Upper lobe of left lung (tissue), 6 donors: ENCODE measurements at regions not wholly inside any gene's neighbourhood (a gene's known extent, or its start where the extent isn't known, plus 50 kb on each side); places are given as distances from the start of the nearest gene placed in this dataset.

Experiments used
- ATAC-seq, 2 donors: fragments of 200-7000 bp; cut with Tn5 transposase; one replicate each; pipeline ENCODE4 v1.9.1; 2022; ENCODE audit warnings: mild to moderate bottlenecking in 2 of 2, moderate library complexity in 2 of 2; ENCODE audit not compliant: low FRiP score in 2 of 2
- DNase-seq, 2 donors: peaks; one replicate each; pipeline ENCODE4 v3.0.0-alpha.2; 2019 to 2020
- H3K27ac ChIP-seq, 4 donors: fragments of 200-600 bp; sonication (generic); one replicate each; pipeline ENCODE4 v1.5.1; 2016 to 2019
- H3K27me3 ChIP-seq, 4 donors: fragments of 200-600 bp; sonication (generic); one replicate each; pipeline ENCODE4 v1.5.1; 2017 to 2019
- H3K36me3 ChIP-seq, 4 donors: fragments of 200-600 bp; sonication (generic); one replicate each; pipeline ENCODE4 v1.5.1; 2016 to 2019
- H3K4me1 ChIP-seq, 4 donors: fragments of 200-600 bp; sonication (generic); one replicate each; pipeline ENCODE4 v1.5.1; 2018 to 2019
- H3K4me3 ChIP-seq, 4 donors: fragments of 200-600 bp; sonication (generic); one replicate each; pipeline ENCODE4 v1.5.1; 2017 to 2019; ENCODE audit warnings: mild to moderate bottlenecking in 2 of 4, moderate library complexity in 1 of 4
- H3K9me3 ChIP-seq, 4 donors: fragments of 200-600 bp; sonication (generic); one replicate each; pipeline ENCODE4 v1.5.1; 2018 to 2019
- EP300 ChIP-seq, 4 donors: sonication (generic); formaldehyde crosslinking; IDR thresholded peaks; one replicate each; pipeline ENCODE4 v1.5.1; 2017; ENCODE audit warnings: antibody characterized with exemption in 4 of 4, control low read depth in 2 of 4
- POLR2A ChIP-seq, 4 donors: fragments of 450-650 bp; IDR thresholded peaks; one replicate each; pipeline ENCODE4 v1.5.1; 2016 to 2017; ENCODE audit warnings: antibody characterized with exemption in 4 of 4, mild to moderate bottlenecking in 2 of 4
- POLR2AphosphoS5 ChIP-seq, 2 donors: sonication (generic); formaldehyde crosslinking; IDR thresholded peaks; one replicate each; pipeline ENCODE4 v1.5.1; 2017; ENCODE audit warnings: antibody characterized with exemption in 2 of 2
- WGBS, 2 donors: methylation state at CpG; one replicate each; pipeline ENCODE4 v1.1.5; 2017 to 2018; 5-methylcytosine and 5-hydroxymethylcytosine counted together
- TF ChIP-seq, protein P1 (sequence below), 6 experiments: fragments of 450-650 bp in 4 of 6; fragments of 200-600 bp in 2 of 6; sonication (generic) in 2 of 6; IDR thresholded peaks; one replicate each; pipeline ENCODE4 v1.5.1; 2016 to 2019; ENCODE audit warnings: antibody characterized with exemption in 6 of 6
- donor health status: DM: no; HTN: no; CAD: no; lungs with moderate emphysema.
- donor health status: DM: no; HTN: yes; CAD: no; lungs with severe emphysema.

DNA sequence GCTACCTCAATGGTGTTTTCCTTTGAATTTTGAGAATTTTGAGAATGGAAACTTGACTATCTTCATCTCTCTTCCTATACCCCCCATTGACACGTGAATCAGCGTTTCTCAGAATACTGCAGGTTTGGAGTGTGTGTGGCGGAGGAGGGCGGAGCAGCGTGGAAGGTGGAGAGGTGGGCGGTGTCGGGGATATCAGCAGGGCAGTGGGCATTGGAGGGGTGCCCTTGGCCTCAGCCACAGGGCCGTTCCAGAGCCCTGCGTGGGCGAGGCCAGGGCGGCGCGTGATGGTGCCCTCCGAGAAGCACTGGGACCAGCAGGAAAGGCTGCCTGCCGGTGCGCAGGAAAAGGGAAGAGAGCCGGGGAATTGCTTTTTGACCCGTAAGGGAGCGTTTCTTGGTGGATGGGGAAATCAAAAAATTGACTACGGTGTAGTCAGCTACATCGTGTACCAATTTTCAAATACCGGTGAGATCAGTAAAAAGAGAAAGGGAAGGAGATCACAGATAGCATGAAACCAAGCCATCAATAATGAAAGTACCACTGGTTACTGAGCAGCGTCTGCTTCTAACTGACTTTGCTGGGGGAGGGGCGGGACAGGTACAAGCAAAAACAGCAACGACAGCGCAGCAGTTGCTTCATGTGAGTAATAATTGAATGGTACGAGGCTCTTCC, 82.7 kb upstream of the DUSP22 start:
- 79 to 84% methylated on average over 27 of the region's 27 CpGs for WGBS, 2 donors
- H3K27ac ChIP-seq, result no peak overlapping the region
- H3K27me3 ChIP-seq, result no peaks in the 10 kb centered on the region
- H3K4me3 ChIP-seq, result peak overlapping the region in 3 of 4 donors; percentile 13 to 28 (median 27)
- no peaks in the 10 kb centered on the region for H3K36me3 ChIP-seq
- DNase-seq (peak in 1 of 2 donors; percentile 70), ATAC-seq (no peak)
- no peaks in the 10 kb centered on the region for H3K4me1 ChIP-seq
- H3K9me3 ChIP-seq, result peaks cover 0 to 3% (median 0%) of the 10 kb centered on the region in 4 donors
- TF ChIP-seq, protein P1, sequence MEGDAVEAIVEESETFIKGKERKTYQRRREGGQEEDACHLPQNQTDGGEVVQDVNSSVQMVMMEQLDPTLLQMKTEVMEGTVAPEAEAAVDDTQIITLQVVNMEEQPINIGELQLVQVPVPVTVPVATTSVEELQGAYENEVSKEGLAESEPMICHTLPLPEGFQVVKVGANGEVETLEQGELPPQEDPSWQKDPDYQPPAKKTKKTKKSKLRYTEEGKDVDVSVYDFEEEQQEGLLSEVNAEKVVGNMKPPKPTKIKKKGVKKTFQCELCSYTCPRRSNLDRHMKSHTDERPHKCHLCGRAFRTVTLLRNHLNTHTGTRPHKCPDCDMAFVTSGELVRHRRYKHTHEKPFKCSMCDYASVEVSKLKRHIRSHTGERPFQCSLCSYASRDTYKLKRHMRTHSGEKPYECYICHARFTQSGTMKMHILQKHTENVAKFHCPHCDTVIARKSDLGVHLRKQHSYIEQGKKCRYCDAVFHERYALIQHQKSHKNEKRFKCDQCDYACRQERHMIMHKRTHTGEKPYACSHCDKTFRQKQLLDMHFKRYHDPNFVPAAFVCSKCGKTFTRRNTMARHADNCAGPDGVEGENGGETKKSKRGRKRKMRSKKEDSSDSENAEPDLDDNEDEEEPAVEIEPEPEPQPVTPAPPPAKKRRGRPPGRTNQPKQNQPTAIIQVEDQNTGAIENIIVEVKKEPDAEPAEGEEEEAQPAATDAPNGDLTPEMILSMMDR (IDR thresholded peaks at IDR 0.05), result no peak
- TF ChIP-seq EP300 (IDR thresholded peaks at IDR 0.05) (no peak), POLR2A (IDR thresholded peaks at IDR 0.05) (no peak), POLR2AphosphoS5 (IDR thresholded peaks at IDR 0.05) (no peak)

DNA sequence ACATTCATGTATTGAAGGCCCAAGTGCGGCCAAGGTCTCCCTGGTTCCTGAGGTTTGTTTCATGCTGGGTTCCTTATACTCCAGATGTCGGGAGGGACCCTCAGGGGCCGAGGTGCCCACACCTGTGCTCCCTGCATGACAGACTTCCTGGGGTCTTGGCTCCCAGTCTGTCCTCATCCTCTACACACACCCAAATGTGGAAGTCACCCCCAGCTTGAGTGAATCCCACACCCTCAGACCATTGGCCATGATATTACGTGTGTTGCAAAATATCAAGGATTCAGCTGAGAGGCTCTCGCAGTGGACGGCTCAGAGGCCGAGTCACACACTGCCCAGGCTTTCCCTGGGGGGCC, 82.2 kb upstream of the DUSP22 start:
- DNase-seq (no peak), ATAC-seq (no peak)
- Histone ChIP-seq H3K36me3 (no peaks in the 10 kb centered on the region), H3K4me1 (no peaks in the 10 kb centered on the region), H3K27ac (no peak overlapping the region), H3K9me3 (peaks cover 0 to 3% (median 0%) of the 10 kb centered on the region in 4 donors), H3K4me3 (peak overlapping the region in 2 of 4 donors; percentile 13 to 28), H3K27me3 (no peaks in the 10 kb centered on the region)
- TF ChIP-seq, protein P1 (IDR thresholded peaks at IDR 0.05), result no peak
- TF ChIP-seq EP300 (IDR thresholded peaks at IDR 0.05) (no peak), POLR2A (IDR thresholded peaks at IDR 0.05) (no peak), POLR2AphosphoS5 (IDR thresholded peaks at IDR 0.05) (no peak)
- 84 to 89% methylated on average over 3 to 7 of the region's 7 CpGs for WGBS, 2 donors

DNA sequence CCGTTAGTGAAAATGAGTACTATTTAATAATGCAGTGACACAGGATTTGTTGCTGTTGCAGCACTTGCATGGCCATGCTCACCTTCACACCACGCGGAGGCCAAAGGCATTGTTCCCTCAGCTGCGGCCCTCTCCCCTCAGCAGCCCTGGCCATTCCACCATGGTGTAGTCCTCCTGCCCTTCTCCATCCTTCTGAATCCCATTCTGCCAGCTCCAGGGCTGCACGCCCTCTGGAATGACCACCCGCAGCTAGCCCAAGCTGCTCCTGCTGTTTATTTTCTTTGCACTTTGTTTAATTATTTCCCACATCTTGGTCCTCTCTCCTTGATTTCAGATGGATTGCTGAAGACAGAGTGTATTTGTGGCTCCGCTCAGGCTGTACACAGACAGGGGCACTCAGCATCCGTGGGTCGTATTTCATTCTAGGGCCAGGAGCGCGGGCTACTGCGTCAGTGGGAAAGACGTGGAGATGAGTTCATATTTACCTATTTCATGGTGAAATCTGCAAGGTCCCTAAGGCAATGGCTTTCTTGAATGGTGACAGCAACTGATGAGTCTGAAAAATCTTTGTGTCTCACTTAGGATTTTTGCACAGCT, 81.4 kb upstream of the DUSP22 start:
- 68 to 75% methylated on average over 13 of the region's 13 CpGs for WGBS, 2 donors
- H3K4me1 ChIP-seq, result peaks cover 0 to 4% (median 0%) of the 10 kb centered on the region in 4 donors
- no peak for TF ChIP-seq POLR2A (IDR thresholded peaks at IDR 0.05)
- TF ChIP-seq, protein P1 (IDR thresholded peaks at IDR 0.05), result no peak
- no peak for TF ChIP-seq EP300 (IDR thresholded peaks at IDR 0.05)
- DNase-seq (no peak), ATAC-seq (no peak)
- H3K4me3 ChIP-seq, result no peak overlapping the region
- no peaks in the 10 kb centered on the region for H3K27me3 ChIP-seq
- H3K9me3 ChIP-seq, result peaks cover 0 to 3% (median 0%) of the 10 kb centered on the region in 4 donors
- no peak overlapping the region for H3K27ac ChIP-seq
- H3K36me3 ChIP-seq, result no peaks in the 10 kb centered on the region

DNA sequence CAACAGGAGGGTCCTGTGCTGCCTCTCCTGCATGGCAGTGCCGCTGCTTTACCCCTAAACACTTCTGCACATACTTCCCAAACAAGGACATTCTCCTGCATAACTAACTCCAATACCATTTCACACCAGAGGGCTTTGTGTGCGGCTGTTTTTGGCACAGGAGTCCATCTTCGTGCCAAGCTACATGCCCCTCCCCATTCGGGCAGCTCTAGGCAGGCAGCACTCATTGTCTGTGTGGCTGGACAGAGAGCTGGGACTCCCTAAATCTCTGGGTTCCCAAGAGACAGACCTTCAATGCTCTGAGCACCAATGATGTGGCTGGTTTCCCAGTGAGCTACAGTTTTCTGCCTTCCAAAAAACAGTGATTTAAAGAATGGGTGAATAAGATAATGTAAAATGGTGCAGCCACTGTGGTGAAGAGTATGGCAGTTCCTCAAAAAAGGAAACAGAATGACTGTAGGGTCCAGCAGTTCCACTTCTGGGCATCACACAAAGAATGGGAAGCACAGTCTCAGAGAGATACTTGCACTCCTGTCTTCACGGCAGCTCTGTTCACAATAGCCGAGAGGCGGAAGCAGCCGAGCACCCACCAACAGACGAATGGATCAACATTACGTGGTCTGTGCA, 80.3 kb upstream of the DUSP22 start:
- DNase-seq (no peak), ATAC-seq (no peak)
- TF ChIP-seq EP300 (IDR thresholded peaks at IDR 0.05) (no peak), POLR2AphosphoS5 (IDR thresholded peaks at IDR 0.05) (no peak), POLR2A (IDR thresholded peaks at IDR 0.05) (no peak)
- TF ChIP-seq, protein P1 (IDR thresholded peaks at IDR 0.05), result no peak
- no peak overlapping the region for H3K27ac ChIP-seq
- H3K27me3 ChIP-seq, result no peaks in the 10 kb centered on the region
- no peak overlapping the region for H3K4me3 ChIP-seq
- H3K9me3 ChIP-seq, result peaks cover 0 to 3% (median 0%) of the 10 kb centered on the region in 4 donors
- no peaks in the 10 kb centered on the region for H3K36me3 ChIP-seq
- H3K4me1 ChIP-seq, result peaks cover 0 to 4% (median 0%) of the 10 kb centered on the region in 4 donors
- 80 to 87% methylated on average over 10 of the region's 10 CpGs for WGBS, 2 donors
